ENCODE measurements at regions not wholly inside any gene's neighbourhood (a gene's known extent, or its start where the extent isn't known, plus 50 kb on each side); places are given as distances from the start of the nearest gene placed in this dataset.

DNA sequence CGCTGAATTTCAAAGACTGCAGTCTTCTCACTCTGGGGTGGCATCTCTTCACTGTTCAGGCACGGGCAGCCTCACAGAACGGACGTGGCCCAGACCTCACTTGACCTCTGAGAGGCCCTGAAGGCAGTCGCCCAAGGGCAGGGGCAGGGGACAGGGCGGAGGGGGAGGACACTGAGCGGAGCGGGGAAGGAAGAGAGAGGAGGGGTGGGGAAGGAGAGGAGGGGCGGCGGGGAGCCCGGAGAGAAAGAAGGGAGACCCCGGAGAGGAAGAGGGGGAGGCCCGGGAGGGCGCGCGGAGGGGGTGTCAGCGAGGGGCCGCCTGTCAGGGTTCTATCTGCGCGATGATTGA is 58.7 kb upstream of the COMTD1 start:
- DNase-seq (ENCODE audit: low read depth in 2 of 2), result no peak

GRCh38 chr10:75294031-75294437 is 58.3 kb upstream of the COMTD1 start:
- DNase-seq (ENCODE audit: low read depth in 2 of 2), result no peak

DNA sequence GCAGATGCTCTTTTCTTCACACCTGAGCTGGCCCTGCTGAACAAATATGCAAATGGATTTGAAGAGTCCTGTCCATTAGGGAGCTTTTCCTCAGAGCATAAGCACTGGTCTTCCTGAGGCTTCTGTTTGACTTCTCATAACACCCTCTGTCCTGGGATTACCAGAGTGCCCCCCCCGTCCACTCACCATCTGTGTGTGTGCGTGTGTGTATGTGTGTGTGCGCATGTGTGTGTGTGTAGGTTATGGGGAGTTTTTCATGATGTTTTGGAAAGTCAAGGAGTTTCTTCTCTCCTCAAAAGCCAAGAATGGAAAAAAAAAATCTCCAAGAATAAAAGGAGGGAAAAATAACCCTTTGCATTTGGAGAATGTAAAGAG is 57.7 kb upstream of the COMTD1 start:
- DNase-seq (ENCODE audit: low read depth in 2 of 2), result no peak

DNA sequence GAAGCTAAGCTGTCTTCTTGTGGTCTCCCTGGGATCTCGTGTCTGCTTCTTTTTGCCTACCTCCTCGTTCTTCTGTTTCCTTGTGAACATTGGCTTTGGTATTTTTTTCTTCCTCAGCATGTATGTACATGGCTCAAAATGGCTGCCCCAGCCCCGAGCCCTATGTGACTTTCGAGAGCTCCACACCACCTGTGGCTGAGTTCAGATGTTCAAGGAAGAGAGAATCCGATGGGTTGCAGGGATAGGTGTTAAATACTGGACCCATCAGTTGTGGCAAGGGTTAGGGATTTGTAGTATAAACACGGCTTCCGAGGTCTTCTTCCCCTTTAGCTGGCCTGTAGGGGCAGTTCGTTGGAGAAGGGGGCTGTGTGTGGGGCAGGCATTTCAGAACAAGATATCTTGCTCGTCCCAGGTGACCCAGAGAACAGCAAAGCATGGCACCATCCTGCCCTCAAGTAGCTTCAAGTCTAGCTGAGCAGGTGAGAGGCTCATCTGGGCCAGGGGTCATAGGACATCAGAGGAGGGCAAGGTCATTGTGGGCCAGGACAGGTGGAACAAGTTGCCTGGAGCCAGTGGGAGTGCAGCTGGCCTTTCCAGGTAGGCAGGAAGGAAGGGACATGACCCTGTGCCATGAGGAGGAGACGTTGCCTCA is 57.2 kb upstream of the COMTD1 start:
- no peak for DNase-seq (ENCODE audit: low read depth in 2 of 2)

- DNase-seq (ENCODE audit: low read depth in 2 of 2), result no peak
Observed at GRCh38 chr10:75291805-75292204, 56.0 kb upstream of the COMTD1 start.

- DNase-seq (ENCODE audit: low read depth in 2 of 2), result no peak
Observed at GRCh38 chr10:75288140-75288711, 52.5 kb upstream of the COMTD1 start.

- DNase-seq (ENCODE audit: low read depth in 2 of 2), result no peak
Observed at GRCh38 chr10:75287697-75288096, 51.9 kb upstream of the COMTD1 start.

DNA sequence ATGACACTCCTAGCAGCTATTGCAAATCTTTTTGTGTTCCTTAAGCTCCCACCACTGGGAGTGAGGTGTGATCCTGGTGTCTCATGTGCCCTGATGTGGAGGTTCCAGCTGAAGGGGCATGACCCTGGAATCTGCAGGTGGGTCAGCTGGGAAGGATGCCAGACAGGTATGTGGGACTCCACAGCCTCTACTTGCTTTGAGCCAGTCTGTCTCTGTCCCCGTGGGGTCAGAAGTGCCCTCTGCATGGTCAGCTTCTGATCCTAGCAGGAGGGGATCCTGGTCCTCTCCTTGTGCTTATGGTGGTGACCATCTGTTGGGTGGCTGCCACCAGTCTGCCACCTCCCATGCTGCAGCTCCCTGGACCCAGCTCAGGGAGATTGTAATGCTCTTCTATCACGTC is 51.1 kb upstream of the COMTD1 start:
- no peak for DNase-seq (ENCODE audit: low read depth in 2 of 2)
